ENCODE measurements at regions not wholly inside any gene's neighbourhood (a gene's known extent, or its start where the extent isn't known, plus 50 kb on each side); places are given as distances from the start of the nearest gene placed in this dataset.

GRCh38 chr15:94924971-94925598 is 693.7 kb downstream of the MCTP2 start:
- DNase-seq = no peak

- no peak for DNase-seq
Measured at GRCh38 chr15:94925680-94926079, 694.3 kb downstream of the MCTP2 start.

GRCh38 chr15:94927003-94927402 is 695.6 kb downstream of the MCTP2 start:
- no peak for DNase-seq

GRCh38 chr15:94929282-94929681 is 697.9 kb downstream of the MCTP2 start:
- DNase-seq = no peak

- no peak for DNase-seq
Measured at GRCh38 chr15:94930441-94930840, 699.1 kb downstream of the MCTP2 start.

- DNase-seq = no peak
Measured at GRCh38 chr15:94930960-94931359, 699.6 kb downstream of the MCTP2 start.

GRCh38 chr15:94934440-94934839 is 703.1 kb downstream of the MCTP2 start:
- no peak for DNase-seq

GRCh38 chr15:94937242-94937641 is 705.9 kb downstream of the MCTP2 start:
- no peak for DNase-seq

- DNase-seq = no peak
Measured at GRCh38 chr15:94943888-94944287, 712.5 kb downstream of the MCTP2 start.

- DNase-seq = peak; percentile 23
Measured at GRCh38 chr15:94951538-94951937, 720.2 kb downstream of the MCTP2 start.

- DNase-seq = no peak
Measured at GRCh38 chr15:94963953-94964352, 732.6 kb downstream of the MCTP2 start.

GRCh38 chr15:94965593-94965992 is 734.2 kb downstream of the MCTP2 start:
- DNase-seq = no peak

GRCh38 chr15:94968133-94968532 is 736.8 kb downstream of the MCTP2 start:
- DNase-seq = no peak

- no peak for DNase-seq
Measured at GRCh38 chr15:94970096-94970495, 738.7 kb downstream of the MCTP2 start.

- no peak for DNase-seq
Measured at GRCh38 chr15:94970802-94971201, 739.4 kb downstream of the MCTP2 start.

GRCh38 chr15:94972314-94972713 is 741.0 kb downstream of the MCTP2 start:
- no peak for DNase-seq

GRCh38 chr15:94987085-94987484 is 755.7 kb downstream of the MCTP2 start:
- DNase-seq = no peak

- no peak for DNase-seq
Measured at GRCh38 chr15:94991718-94992117, 760.4 kb downstream of the MCTP2 start.

GRCh38 chr15:95009635-95010034 is 778.3 kb downstream of the MCTP2 start:
- no peak for DNase-seq

GRCh38 chr15:95013381-95013780 is 782.0 kb downstream of the MCTP2 start:
- no peak for DNase-seq

GRCh38 chr15:95016511-95017229 is 785.3 kb downstream of the MCTP2 start:
- no peak for DNase-seq

GRCh38 chr15:95017666-95018328 is 786.4 kb downstream of the MCTP2 start:
- no peak for DNase-seq

GRCh38 chr15:95018888-95019545 is 787.7 kb downstream of the MCTP2 start:
- DNase-seq = peak; percentile 25

GRCh38 chr15:95019907-95020306 is 788.5 kb downstream of the MCTP2 start:
- no peak for DNase-seq

Measured in OCI-M1 (cell line).